ENCODE measurements at regions not wholly inside any gene's neighbourhood (a gene's known extent, or its start where the extent isn't known, plus 50 kb on each side); places are given as distances from the start of the nearest gene placed in this dataset.

GRCh38 chr20:29743101-29743931, 1514.1 kb upstream of the DEFB115 start:
- H4K8ac ChIP-seq (ENCODE audit: low read depth in 2 of 2, low read length in 2 of 2), result no peak overlapping the region
- no peak overlapping the region for H2AK9ac ChIP-seq (replicated peaks; ENCODE audit: low read depth, low read length, poor library complexity)
- H2AK5ac ChIP-seq (ENCODE audit: low read depth, low read length), result no peak overlapping the region
- H2BK5ac ChIP-seq (ENCODE audit: low read depth, low read length, poor library complexity, severe bottlenecking), result no peak overlapping the region
- H2BK20ac ChIP-seq (ENCODE audit: low read depth, low read length), result no peak overlapping the region
- H2AFZ ChIP-seq (replicated peaks; ENCODE audit: low read length, poor library complexity), result no peak overlapping the region
- ChIA-PET CTCF (no interaction called here), POLR2A (ENCODE audit: unreplicated experiment) (no interaction called here)
- H3K23ac ChIP-seq (ENCODE audit: low read depth, low read length), result no peak overlapping the region
- no peak overlapping the region for H4K91ac ChIP-seq (ENCODE audit: insufficient read depth, low read depth, low read length)
- H2BK15ac ChIP-seq (ENCODE audit: low read depth, low read length), result no peak overlapping the region
- H4K5ac ChIP-seq (ENCODE audit: low read depth, low read length), result no peak overlapping the region
- H3K56ac ChIP-seq (ENCODE audit: extremely low read depth, insufficient read depth, low read length), result no peak overlapping the region
- dilution Hi-C loops (cut with HindIII; ENCODE audit: low sequenced_read_pairs, unreplicated experiment), result no loop called here
- H3K4me1 ChIP-seq (ENCODE audit: control insufficient read depth, insufficient read depth, low read length), result no peaks in the 10 kb centered on the region
- peaks cover 25% of the 10 kb centered on the region for H3K9me3 ChIP-seq (ENCODE audit: control insufficient read depth, insufficient read depth, low read length)
- H3K36me3 ChIP-seq (ENCODE audit: control insufficient read depth, insufficient read depth, low read length), result no peaks in the 10 kb centered on the region
- H3K14ac ChIP-seq (replicated peaks; ENCODE audit: low read depth, low read length), result no peak overlapping the region
- H3K4me2 ChIP-seq (ENCODE audit: low read depth, low read length), result no peak overlapping the region
- no peaks in the 10 kb centered on the region for H3K79me1 ChIP-seq (ENCODE audit: low read depth in 1 of 2, low read length in 2 of 2)
- no peak overlapping the region for H3K4me3 ChIP-seq (ENCODE audit: insufficient read depth, low read depth, low read length)
- no TSS peak for BruUV-seq (replicated peaks)
- no peak overlapping the region for H3K18ac ChIP-seq (ENCODE audit: low read depth, low read length)
- H3K27ac ChIP-seq (ENCODE audit: insufficient read depth, low read length), result no peak overlapping the region
- TF ChIP-seq RCOR1 (IDR thresholded peaks at IDR 0.05; ENCODE audit: insufficient replicate concordance, low read length), result no peak
- no peak for TF ChIP-seq BHLHE40 (IDR thresholded peaks at IDR 0.05; ENCODE audit: low read depth, low read length)
- TF ChIP-seq CHD1 (IDR thresholded peaks at IDR 0.05; ENCODE audit: low read depth, low read length), result no peak
- TF ChIP-seq SMC3 (IDR thresholded peaks at IDR 0.05; ENCODE audit: low read depth, low read length), result no peak
- TF ChIP-seq MXI1 (IDR thresholded peaks at IDR 0.05; ENCODE audit: borderline replicate concordance, low read depth, low read length), result no peak
- TF ChIP-seq USF2 (IDR thresholded peaks at IDR 0.05; ENCODE audit: low read depth, low read length), result no peak
- no peak for TF ChIP-seq POLR2A (IDR thresholded peaks at IDR 0.05; ENCODE audit: low read depth, low read length)
- TF ChIP-seq ELK1 (IDR thresholded peaks at IDR 0.05; ENCODE audit: borderline replicate concordance, low read depth, low read length), result no peak
- no peak for TF ChIP-seq FOS (IDR thresholded peaks at IDR 0.05; ENCODE audit: low read depth, low read length)
- no peak for TF ChIP-seq RAD21 (IDR thresholded peaks at IDR 0.05; ENCODE audit: low read length)
- no peak for TF ChIP-seq NFE2L2 (IDR thresholded peaks at IDR 0.05; ENCODE audit: low read depth, low read length)
- TF ChIP-seq CTCF (conservative IDR thresholded peaks at IDR 0.05; ENCODE audit: low read depth, low read length), result no peak
- TF ChIP-seq RFX5 (IDR thresholded peaks at IDR 0.05; ENCODE audit: low read depth, low read length), result no peak
- TF ChIP-seq MAFK (IDR thresholded peaks at IDR 0.05; ENCODE audit: low read depth, low read length), result no peak
- intact Hi-C loops (cut with micrococcal nuclease), result no loop called here
- no peaks in the 10 kb centered on the region for H3K9me1 ChIP-seq (ENCODE audit: insufficient read depth, low read length)
- no peak overlapping the region for H3K9ac ChIP-seq (ENCODE audit: low read depth, low read length)
- H3K27me3 ChIP-seq (ENCODE audit: control insufficient read depth, insufficient read depth, low read length), result no peaks in the 10 kb centered on the region
- 57% methylated on average over 18 of the region's 80 CpGs; no CpG with 5 or more reads in 1 of the 2 experiments for WGBS, 2 experiments (ENCODE audit: extremely low coverage in 2 of 2, insufficient read length in 1 of 2)
- H4K20me1 ChIP-seq (ENCODE audit: insufficient read depth, low read length), result no peaks in the 10 kb centered on the region
- in situ Hi-C loops (cut with MboI; ENCODE audit: low sequenced_read_pairs), result no loop called here
- ATAC-seq (ENCODE audit: low read depth) (no peak), DNase-seq (no peak)
- H3K4ac ChIP-seq (ENCODE audit: low read depth, low read length), result no peak overlapping the region
- H2BK120ac ChIP-seq (ENCODE audit: low read depth, low read length), result no peak overlapping the region

Data from IMR-90 (cell line).